Heart right ventricle (tissue), 16 donors: ENCODE measurements at regions not wholly inside any gene's neighbourhood (a gene's known extent, or its start where the extent isn't known, plus 50 kb on each side); places are given as distances from the start of the nearest gene placed in this dataset.

Experiments
- ATAC-seq, 8 donors: fragments of 200-7000 bp; cut with Tn5 transposase; one replicate each; pipeline ENCODE4 v1.9.1; 2020; ENCODE audit warnings: mild to moderate bottlenecking in 8 of 8, moderate library complexity in 8 of 8, moderate number of reproducible peaks in 1 of 8
- DNase-seq, 2 donors: peaks; one replicate each; pipeline ENCODE4 v3.0.0-alpha.2; 2020
- H3K27ac ChIP-seq, 10 donors: fragments of 200-600 bp; sonication (generic) in 2 of 10; one replicate each; pipeline versions ENCODE4 v1.5.0 to v1.8.0; 2020 to 2022; ENCODE audit warnings: mild to moderate bottlenecking in 3 of 10
- H3K27me3 ChIP-seq, 7 donors: fragments of 200-600 bp; one replicate each; pipeline ENCODE4 v1.8.0; 2021 to 2022; ENCODE audit warnings: mild to moderate bottlenecking in 2 of 7
- H3K36me3 ChIP-seq, 9 donors: fragments of 200-600 bp; sonication (generic) in 1 of 9; one replicate each; pipeline versions ENCODE4 v1.5.0 to v1.8.0; 2020 to 2022; ENCODE audit warnings: mild to moderate bottlenecking in 2 of 9
- H3K4me1 ChIP-seq, 9 donors: fragments of 200-600 bp; sonication (generic) in 1 of 9; one replicate each; pipeline versions ENCODE4 v1.5.0 to v1.8.0; 2020 to 2022; ENCODE audit warnings: mild to moderate bottlenecking in 4 of 9
- H3K4me3 ChIP-seq, 10 donors: fragments of 200-600 bp; sonication (generic) in 2 of 10; one replicate each; pipeline versions ENCODE4 v1.5.0 to v1.8.0; 2020 to 2022; ENCODE audit warnings: mild to moderate bottlenecking in 7 of 10, moderate library complexity in 2 of 10
- H3K9me3 ChIP-seq, 11 donors: fragments of 200-600 bp in 10 of 11; sonication (generic) in 2 of 11; one replicate each; pipeline versions ENCODE4 v1.5.0 to v1.8.0; 2013 to 2022; ENCODE audit warnings: mild to moderate bottlenecking in 2 of 11, control low read depth in 1 of 11, moderate library complexity in 1 of 11
- CTCF ChIP-seq, 9 donors: fragments of 200-600 bp; sonication (generic) in 2 of 9; IDR thresholded peaks; one replicate each; pipeline versions ENCODE4 v1.5.0 to v1.8.0; 2021 to 2022; ENCODE audit warnings: antibody characterized with exemption in 9 of 9, mild to moderate bottlenecking in 5 of 9, moderate library complexity in 1 of 9
- WGBS, 2 donors: extraction: QIAGEN DNeasy Blood & Tissue Kit; methylation state at CpG; one replicate each; pipeline ENCODE4 v1.1.7; 2013; ENCODE audit warnings: inconsistent platforms in 1 of 2; 5-methylcytosine and 5-hydroxymethylcytosine counted together
- intact Hi-C, 10 donors: fragments of 100-400 bp; cut with DNase I; formaldehyde crosslinking; loops; one replicate each; pipeline versions ENCODE4 v1.11.1 to v1.14.2; 2022
- donor health status: Arrhythmogenic right ventricular cardiomyopathy.
- donor health status: ischemic (EF 13 %, LVEDD 7.1; RV severe dilation, severe dysfunction).
- donor health status: healthy with polysubstance abuse.
- donor health status: DM: no; HTN: yes; CAD: no.
- donor health status: DM: no; HTN: no; CAD: no.
- donor health status: ischemic (EF 25% LVEDD 6.9; RV normal size, moderate dysfunction).
- donor health status: ischemic (EF 25% LVEDD 5.7; RV mildly dilated, moderate dysfunction).
- donor health status: healthy.
- donor health status: DM: yes; HTN: yes; CAD: no.
- donor health status: Ischemic cardiomyopathy.
- donor health status: ischemic (EF 35%, LVEDD 5.7; RV mildly dilated, moderate dysfunction).
- donor health status: nonischemic (EF 11% LVEDD 7.7; RV severe dilation, severe dysfunction).
- donor health status: DM: yes; HTN: yes; CAD: no.
- donor health status: PGD.
- donor health status: ischemic (EF 29% LVEDD 5.4; RV normal size, mild dysfunction).
- donor health status: nonischemic (EF 23%, LVEDD 6.1; RV moderate dilation, normal function).

DNA sequence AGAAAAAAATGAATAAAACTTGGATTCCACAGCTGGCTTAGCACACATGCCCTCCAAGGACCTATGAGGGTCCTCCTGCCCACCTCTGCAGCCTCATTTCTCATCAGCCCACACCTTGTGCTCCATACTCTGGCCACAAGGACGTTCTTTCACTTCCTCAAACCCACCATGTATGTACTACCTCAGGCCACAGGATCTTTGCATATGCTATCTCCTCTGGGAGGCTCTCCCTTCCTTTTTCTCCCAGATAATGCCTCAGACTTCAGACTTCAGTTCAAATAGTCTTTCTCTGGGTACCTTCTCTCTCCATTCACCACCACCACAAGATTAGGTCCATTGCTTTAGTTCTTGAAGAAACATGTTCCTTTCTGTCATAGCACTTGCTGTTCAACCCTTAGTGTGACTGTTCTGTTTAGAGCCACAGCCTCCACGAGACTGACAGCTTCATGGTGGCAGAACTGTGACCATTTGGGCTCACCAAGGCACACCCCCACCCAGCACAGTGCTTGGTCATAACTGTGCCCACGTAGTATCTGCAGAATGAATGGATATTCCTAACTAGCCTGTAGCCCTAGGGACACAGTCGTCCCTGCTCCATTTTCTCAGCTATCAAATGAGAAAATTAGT lies 146.7 kb upstream of the LRFN2 start:
- no peaks in the 10 kb centered on the region for H3K4me1 ChIP-seq
- no peak overlapping the region for H3K4me3 ChIP-seq
- H3K27me3 ChIP-seq, result peaks cover 0 to 30% (median 14%) of the 10 kb centered on the region in 7 donors
- H3K27ac ChIP-seq, result no peak overlapping the region
- intact Hi-C loops, result no loop called here
- TF ChIP-seq CTCF (IDR thresholded peaks at IDR 0.05), result no peak
- no peaks in the 10 kb centered on the region for H3K36me3 ChIP-seq
- ATAC-seq (no peak), DNase-seq (no peak)
- H3K9me3 ChIP-seq, result no peaks in the 10 kb centered on the region
- WGBS, 2 donors, result 64 to 67% methylated on average over 4 of the region's 4 CpGs

DNA sequence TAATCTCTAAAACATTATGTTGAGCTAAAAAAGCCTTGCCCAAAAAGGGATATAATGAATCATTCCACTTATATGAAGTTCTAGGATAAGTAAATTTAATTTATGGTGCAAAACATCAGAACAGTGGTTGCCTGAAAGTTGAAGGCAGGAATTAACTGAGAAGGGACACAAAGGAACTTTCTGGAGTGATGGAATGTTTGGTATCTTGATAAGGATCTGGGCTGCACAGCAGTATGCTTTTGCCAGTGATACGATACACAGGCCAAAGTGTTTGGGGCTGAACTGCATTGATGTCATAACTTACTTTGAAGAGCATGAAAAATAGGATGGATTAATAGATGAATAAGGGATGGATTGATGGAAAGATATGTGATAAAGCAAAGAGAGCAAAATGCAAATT lies 146.1 kb upstream of the LRFN2 start:
- TF ChIP-seq CTCF (IDR thresholded peaks at IDR 0.05), result no peak
- Histone ChIP-seq H3K4me1 (no peaks in the 10 kb centered on the region), H3K36me3 (no peaks in the 10 kb centered on the region), H3K27ac (no peak overlapping the region), H3K27me3 (peaks cover 0 to 30% (median 14%) of the 10 kb centered on the region in 7 donors), H3K4me3 (no peak overlapping the region), H3K9me3 (no peaks in the 10 kb centered on the region)
- intact Hi-C loops, result no loop called here
- 55 to 58% methylated on average over 1 of the region's 1 CpG for WGBS, 2 donors
- DNase-seq (no peak), ATAC-seq (no peak)

GRCh38 chr6:40732878-40733277 lies 145.7 kb upstream of the LRFN2 start:
- DNase-seq (no peak), ATAC-seq (no peak)
- WGBS, 2 donors, result 64 to 73% methylated on average over 3 of the region's 3 CpGs
- intact Hi-C loops, result no loop called here
- H3K27me3 ChIP-seq, result peaks cover 0 to 30% (median 14%) of the 10 kb centered on the region in 7 donors
- TF ChIP-seq CTCF (IDR thresholded peaks at IDR 0.05), result no peak
- no peak overlapping the region for H3K27ac ChIP-seq
- no peaks in the 10 kb centered on the region for H3K36me3 ChIP-seq
- no peaks in the 10 kb centered on the region for H3K9me3 ChIP-seq
- no peak overlapping the region for H3K4me3 ChIP-seq
- no peaks in the 10 kb centered on the region for H3K4me1 ChIP-seq

GRCh38 chr6:40728643-40729042 lies 141.5 kb upstream of the LRFN2 start:
- WGBS, 2 donors, result 93% methylated on average over 3 of the region's 3 CpGs
- intact Hi-C loops, result no loop called here
- H3K9me3 ChIP-seq, result no peaks in the 10 kb centered on the region
- no peak for TF ChIP-seq CTCF (IDR thresholded peaks at IDR 0.05)
- H3K27me3 ChIP-seq, result no peaks in the 10 kb centered on the region
- H3K27ac ChIP-seq, result no peak overlapping the region
- no peaks in the 10 kb centered on the region for H3K36me3 ChIP-seq
- H3K4me3 ChIP-seq, result no peak overlapping the region
- H3K4me1 ChIP-seq, result no peaks in the 10 kb centered on the region
- DNase-seq (no peak), ATAC-seq (no peak)
